K562 (cell line): ENCODE measurements at regions not wholly inside any gene's neighbourhood (a gene's known extent, or its start where the extent isn't known, plus 50 kb on each side); places are given as distances from the start of the nearest gene placed in this dataset.
A peak's percentile ranks its signal among the peaks of the same experiment; 100 is the strongest.

Experiments used
- CEBPB ChIP-seq: fragments of 450-650 bp; IDR thresholded peaks from 2 replicates; pipeline ENCODE4 v1.6.1; 2016; ENCODE audit warnings: missing genetic modification characterization, missing compliant biosample characterization
- CTCF ChIP-seq, 3 experiments: IDR thresholded peaks in 2 of 3; conservative IDR thresholded peaks in 1 of 3; 2 replicates each; pipeline ENCODE4 v1.5.1; 2011 to 2012; ENCODE audit warnings: low read length in 3 of 3, mild to moderate bottlenecking in 3 of 3, control low read depth in 2 of 3, improper control_type of control experiment in 1 of 3, inconsistent platforms in 1 of 3, low read depth in 1 of 3, mixed read lengths in 1 of 3, moderate library complexity in 1 of 3; ENCODE audit not compliant: insufficient read depth in 2 of 3
- EP300 ChIP-seq: IDR thresholded peaks from 2 replicates; pipeline ENCODE4 v1.6.1; 2012; ENCODE audit warnings: low read length, improper control_type of control experiment
- ILK ChIP-seq: fragments of 450-650 bp; IDR thresholded peaks from 2 replicates; pipeline ENCODE4 v1.6.1; 2016; ENCODE audit warnings: missing genetic modification characterization, low read depth, mild to moderate bottlenecking, missing compliant biosample characterization, moderate library complexity, borderline replicate concordance
- JUN ChIP-seq, 2 experiments: sonication (generic) in 1 of 2; formaldehyde crosslinking in 1 of 2; IDR thresholded peaks; 2 replicates each; pipeline versions ENCODE4 v1.6.1 to v1.8.0; 2012 to 2022; ENCODE audit warnings: borderline replicate concordance in 2 of 2, mild to moderate bottlenecking in 2 of 2, improper control_type of control experiment in 1 of 2, low read depth in 1 of 2, low read length in 1 of 2, missing genetic modification reagents in 1 of 2
- MTF1 ChIP-seq: fragments of 250-450 bp; sonication (Bioruptor Pico); IDR thresholded peaks from 2 replicates; pipeline ENCODE4 v1.9.0; 2021; ENCODE audit warnings: moderate library complexity, mild to moderate bottlenecking, inconsistent platforms, borderline replicate concordance
- NFIX ChIP-seq: fragments of 250-450 bp; sonication (Bioruptor Pico); IDR thresholded peaks from 2 replicates; pipeline ENCODE4 v1.4.0; 2020; ENCODE audit warnings: low read depth, mild to moderate bottlenecking, moderate library complexity
- POLR2A ChIP-seq: fragments of 450-650 bp; conservative IDR thresholded peaks from 2 replicates; pipeline ENCODE4 v1.6.1; 2016
- ZKSCAN1 ChIP-seq: fragments of 150-350 bp; IDR thresholded peaks from 2 replicates; pipeline ENCODE4 v1.6.1; 2016; ENCODE audit warnings: low read depth, low read length
- TF ChIP-seq, protein P1 (sequence below): fragments of 450-650 bp; IDR thresholded peaks from 2 replicates; pipeline ENCODE4 v1.6.1; 2017; ENCODE audit warnings: antibody characterized with exemption, mild to moderate bottlenecking

GRCh38 chrX:147342197-147342596 is 527.7 kb upstream of the CXorf51A start:
- TF ChIP-seq, protein P1, sequence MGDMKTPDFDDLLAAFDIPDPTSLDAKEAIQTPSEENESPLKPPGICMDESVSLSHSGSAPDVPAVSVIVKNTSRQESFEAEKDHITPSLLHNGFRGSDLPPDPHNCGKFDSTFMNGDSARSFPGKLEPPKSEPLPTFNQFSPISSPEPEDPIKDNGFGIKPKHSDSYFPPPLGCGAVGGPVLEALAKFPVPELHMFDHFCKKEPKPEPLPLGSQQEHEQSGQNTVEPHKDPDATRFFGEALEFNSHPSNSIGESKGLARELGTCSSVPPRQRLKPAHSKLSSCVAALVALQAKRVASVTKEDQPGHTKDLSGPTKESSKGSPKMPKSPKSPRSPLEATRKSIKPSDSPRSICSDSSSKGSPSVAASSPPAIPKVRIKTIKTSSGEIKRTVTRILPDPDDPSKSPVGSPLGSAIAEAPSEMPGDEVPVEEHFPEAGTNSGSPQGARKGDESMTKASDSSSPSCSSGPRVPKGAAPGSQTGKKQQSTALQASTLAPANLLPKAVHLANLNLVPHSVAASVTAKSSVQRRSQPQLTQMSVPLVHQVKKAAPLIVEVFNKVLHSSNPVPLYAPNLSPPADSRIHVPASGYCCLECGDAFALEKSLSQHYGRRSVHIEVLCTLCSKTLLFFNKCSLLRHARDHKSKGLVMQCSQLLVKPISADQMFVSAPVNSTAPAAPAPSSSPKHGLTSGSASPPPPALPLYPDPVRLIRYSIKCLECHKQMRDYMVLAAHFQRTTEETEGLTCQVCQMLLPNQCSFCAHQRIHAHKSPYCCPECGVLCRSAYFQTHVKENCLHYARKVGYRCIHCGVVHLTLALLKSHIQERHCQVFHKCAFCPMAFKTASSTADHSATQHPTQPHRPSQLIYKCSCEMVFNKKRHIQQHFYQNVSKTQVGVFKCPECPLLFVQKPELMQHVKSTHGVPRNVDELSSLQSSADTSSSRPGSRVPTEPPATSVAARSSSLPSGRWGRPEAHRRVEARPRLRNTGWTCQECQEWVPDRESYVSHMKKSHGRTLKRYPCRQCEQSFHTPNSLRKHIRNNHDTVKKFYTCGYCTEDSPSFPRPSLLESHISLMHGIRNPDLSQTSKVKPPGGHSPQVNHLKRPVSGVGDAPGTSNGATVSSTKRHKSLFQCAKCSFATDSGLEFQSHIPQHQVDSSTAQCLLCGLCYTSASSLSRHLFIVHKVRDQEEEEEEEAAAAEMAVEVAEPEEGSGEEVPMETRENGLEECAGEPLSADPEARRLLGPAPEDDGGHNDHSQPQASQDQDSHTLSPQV = no peak
- TF ChIP-seq CEBPB (tag) = no peak
- no peak for TF ChIP-seq JUN (IDR thresholded peaks at IDR 0.05; ENCODE audit: borderline replicate concordance, low read depth, low read length)
- no peak for TF ChIP-seq JUN (CRISPR knock-in tag; IDR thresholded peaks at IDR 0.05; ENCODE audit: borderline replicate concordance)
- no peak for TF ChIP-seq CTCF (IDR thresholded peaks at IDR 0.05 in 2 of 3, conservative IDR thresholded peaks at IDR 0.05 in 1 of 3; ENCODE audit: insufficient read depth in 2 of 3, low read depth in 1 of 3, low read length in 3 of 3)
- TF ChIP-seq NFIX (CRISPR knock-in tag) = peak; percentile 83
- TF ChIP-seq POLR2A = no peak
- no peak for TF ChIP-seq ILK (tag)
- no peak for TF ChIP-seq EP300
- no peak for TF ChIP-seq MTF1 (CRISPR knock-in tag)
- no peak for TF ChIP-seq ZKSCAN1
